ENCODE measurements at regions not wholly inside any gene's neighbourhood (a gene's known extent, or its start where the extent isn't known, plus 50 kb on each side); places are given as distances from the start of the nearest gene placed in this dataset.
A peak's percentile ranks its signal among the peaks of the same experiment; 100 is the strongest.

DNA sequence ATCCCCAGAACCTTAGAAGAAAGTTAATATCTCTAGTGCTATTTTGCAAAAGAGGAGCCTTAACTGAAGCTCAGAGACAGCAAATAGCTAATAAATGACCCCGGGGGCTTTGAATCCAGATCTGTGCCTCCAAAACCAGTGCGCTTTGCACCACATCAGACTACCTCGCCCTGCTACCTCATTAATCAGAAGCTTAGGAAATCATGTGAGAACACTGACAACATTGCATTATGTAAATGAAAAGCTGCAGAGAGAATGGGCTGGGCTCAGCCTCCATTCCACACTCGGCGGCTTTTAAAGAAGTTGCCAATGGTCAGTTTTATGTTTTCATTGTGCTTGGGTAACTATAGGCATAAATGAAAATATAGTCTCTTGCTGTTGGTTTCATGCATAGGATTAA, 54.0 kb upstream of the STMND1 start:
- DNase-seq (ENCODE audit: insufficient read length, low spot score) (no peak), FAIRE-seq (no peak)

GRCh38 chr6:17045581-17046322, 56.1 kb upstream of the STMND1 start:
- FAIRE-seq: no peak
- DNase-seq (ENCODE audit: insufficient read length, low spot score): no peak

DNA sequence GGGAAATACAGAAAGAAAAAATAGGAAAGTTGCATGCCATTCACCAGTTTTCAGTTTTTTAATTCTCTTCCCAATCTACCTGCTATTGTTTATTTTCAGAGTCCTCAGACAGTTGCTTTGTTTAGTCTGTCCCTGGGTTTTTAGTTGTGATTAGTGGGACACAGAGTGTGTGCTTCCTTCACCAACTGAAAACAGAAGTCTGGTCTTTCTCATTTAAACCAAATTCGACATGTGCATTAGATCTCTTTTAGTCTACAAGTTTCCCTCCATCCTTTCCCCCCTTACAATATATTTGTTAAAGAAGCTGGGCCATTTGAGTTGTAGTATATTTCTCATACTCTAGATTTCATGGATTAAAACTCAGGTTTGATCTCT, 58.7 kb upstream of the STMND1 start:
- no peak for FAIRE-seq
- DNase-seq (ENCODE audit: insufficient read length, low spot score): no peak

- FAIRE-seq (no peak), DNase-seq (ENCODE audit: insufficient read length, low spot score) (no peak)
Measured at GRCh38 chr6:17042422-17043147, 59.3 kb upstream of the STMND1 start.

DNA sequence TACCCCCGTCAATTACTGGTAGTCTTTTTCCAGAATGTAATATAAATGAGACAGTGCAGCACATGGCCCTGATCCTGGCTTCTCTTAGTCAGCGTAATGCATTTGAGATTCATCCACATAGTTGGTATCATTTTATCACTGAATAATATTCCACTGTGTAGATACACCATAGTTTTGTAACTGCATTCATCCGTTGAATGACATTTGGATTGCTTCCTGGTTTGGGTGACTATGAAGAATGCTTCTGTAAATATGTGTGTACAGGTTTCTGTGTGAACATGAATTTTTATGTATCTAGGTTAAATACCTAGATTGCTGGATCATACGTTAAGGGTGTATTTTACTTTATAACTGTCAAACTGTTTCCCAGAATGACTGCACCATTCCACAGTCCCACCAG, 62.6 kb upstream of the STMND1 start:
- DNase-seq (ENCODE audit: insufficient read length, low spot score): no peak
- no peak for FAIRE-seq

DNA sequence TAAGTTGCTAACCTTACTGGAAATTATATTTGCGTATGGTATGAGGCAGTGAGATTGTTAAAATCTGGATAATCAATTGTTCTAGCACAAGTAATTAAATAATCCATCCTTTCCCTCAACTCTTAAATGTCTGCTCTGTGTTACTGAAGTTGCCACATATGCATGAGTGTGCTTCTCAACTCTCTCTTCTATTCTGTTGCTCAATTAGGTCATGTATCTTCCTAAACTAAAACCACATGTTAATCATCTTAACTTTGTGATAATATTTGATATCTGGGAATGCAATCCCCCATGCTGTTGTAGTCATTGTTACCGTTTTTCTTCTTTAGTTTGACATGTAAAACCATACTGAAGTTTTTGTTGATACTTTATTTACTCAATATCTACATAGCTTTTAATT, 63.5 kb upstream of the STMND1 start:
- DNase-seq (ENCODE audit: insufficient read length, low spot score) (no peak), FAIRE-seq (no peak)

DNA sequence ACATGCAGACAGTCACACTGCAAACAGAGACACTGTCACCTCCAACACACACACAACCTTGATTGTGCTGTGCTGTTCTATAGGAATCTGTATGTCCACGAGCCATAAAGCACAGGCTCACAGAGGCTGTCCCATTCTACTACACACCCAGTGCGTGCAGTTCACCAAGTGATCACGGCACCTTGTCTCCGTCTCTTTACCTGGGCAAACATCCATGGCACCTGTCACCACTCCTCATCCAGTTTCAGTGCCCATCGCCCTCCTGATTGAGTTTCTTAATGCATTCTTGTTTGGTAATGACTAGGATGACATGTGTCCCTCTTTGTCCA, 65.8 kb upstream of the STMND1 start:
- FAIRE-seq (no peak), DNase-seq (ENCODE audit: insufficient read length, low spot score) (no peak)

GRCh38 chr6:17035257-17036064, 66.4 kb upstream of the STMND1 start:
- no peak for DNase-seq (ENCODE audit: insufficient read length, low spot score)

GRCh38 chr6:17033746-17034145, 68.1 kb upstream of the STMND1 start:
- DNase-seq (ENCODE audit: insufficient read length, low spot score): no peak
- FAIRE-seq: no peak

More at GRCh38 chr6:17035257-17036064, 66.4 kb upstream of the STMND1 start:
- FAIRE-seq: no peak

DNA sequence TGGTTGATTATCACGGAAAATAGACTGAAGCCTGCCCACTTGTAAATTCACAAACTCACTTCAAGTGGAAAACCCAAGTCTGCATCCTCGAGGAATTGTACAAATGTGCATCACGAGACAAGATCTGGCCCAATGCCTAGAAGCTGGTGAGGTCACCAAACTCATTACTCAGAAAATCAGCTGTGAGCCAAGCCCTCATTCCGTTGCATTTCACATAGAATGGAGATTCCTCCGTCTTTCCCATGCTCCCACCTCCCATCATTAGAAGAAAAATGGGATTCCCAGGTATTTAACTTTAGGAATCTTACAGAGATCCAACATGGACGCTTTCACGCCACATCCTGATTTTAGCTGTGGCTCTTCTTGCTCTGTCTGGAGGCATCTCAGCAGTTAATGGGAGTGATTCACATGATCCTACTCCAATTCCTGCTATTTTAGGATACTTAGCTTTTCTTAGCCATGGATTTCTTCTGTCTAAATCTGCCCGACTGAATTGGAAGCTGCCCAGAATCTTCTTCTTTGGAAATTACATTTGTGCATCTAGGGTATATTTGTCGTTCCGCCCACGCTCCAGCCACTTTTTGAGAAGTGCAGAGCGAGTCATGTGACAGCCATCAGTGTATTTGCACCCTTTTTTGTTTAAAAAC, 68.7 kb upstream of the STMND1 start:
- DNase-seq (ENCODE audit: insufficient read length, low spot score) (no peak), FAIRE-seq (no peak)

DNA sequence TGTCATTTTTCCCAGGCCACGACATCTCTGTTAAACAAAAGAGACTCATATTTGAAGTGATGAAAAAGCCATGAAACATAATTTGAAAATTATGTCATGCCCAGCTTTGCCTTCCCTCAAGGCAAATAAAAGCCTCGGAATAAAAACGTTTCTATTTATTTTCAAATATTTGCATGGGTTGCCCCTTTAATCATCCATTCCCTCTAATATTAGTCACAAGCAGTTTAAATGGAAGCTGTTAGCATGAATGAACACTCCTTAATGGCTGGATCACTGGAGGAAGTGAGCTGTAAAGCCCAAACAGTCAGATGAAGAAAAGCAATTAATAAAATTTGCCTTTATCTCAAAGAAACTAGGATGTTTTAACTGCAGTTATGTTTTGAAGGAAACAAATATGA, 69.3 kb upstream of the STMND1 start:
- FAIRE-seq: no peak

GRCh38 chr6:17031961-17032360, 69.9 kb upstream of the STMND1 start:
- DNase-seq (ENCODE audit: insufficient read length, low spot score) (no peak), FAIRE-seq (no peak)

More for the DNA sequence above, 69.3 kb upstream of the STMND1 start:
- DNase-seq (ENCODE audit: insufficient read length, low spot score): no peak

DNA sequence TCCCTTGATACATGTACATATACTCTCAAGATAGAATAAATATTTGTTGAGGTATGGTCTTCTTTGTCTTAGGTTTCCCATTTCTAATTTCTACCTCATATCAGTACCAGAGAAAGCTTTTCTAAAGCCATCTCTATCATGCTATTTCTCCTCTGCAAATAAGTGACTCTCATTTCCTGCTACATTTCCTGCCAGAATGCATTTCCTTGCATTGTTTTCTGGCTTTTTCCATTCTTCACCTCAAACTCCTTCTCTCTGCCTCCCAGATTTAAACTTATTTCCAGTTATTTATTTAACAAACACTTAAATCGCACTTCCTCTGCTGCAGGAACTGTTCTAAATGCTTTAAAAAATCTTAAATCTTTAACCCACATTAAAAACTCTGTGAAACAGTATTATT, 74.4 kb upstream of the STMND1 start:
- FAIRE-seq (no peak), DNase-seq (ENCODE audit: insufficient read length, low spot score) (no peak)

GRCh38 chr6:17022604-17023003, 79.2 kb upstream of the STMND1 start:
- FAIRE-seq: no peak
- no peak for DNase-seq (ENCODE audit: insufficient read length, low spot score)

GRCh38 chr6:17021539-17021889, 80.3 kb upstream of the STMND1 start:
- DNase-seq (ENCODE audit: insufficient read length, low spot score): no peak
- FAIRE-seq: no peak

DNA sequence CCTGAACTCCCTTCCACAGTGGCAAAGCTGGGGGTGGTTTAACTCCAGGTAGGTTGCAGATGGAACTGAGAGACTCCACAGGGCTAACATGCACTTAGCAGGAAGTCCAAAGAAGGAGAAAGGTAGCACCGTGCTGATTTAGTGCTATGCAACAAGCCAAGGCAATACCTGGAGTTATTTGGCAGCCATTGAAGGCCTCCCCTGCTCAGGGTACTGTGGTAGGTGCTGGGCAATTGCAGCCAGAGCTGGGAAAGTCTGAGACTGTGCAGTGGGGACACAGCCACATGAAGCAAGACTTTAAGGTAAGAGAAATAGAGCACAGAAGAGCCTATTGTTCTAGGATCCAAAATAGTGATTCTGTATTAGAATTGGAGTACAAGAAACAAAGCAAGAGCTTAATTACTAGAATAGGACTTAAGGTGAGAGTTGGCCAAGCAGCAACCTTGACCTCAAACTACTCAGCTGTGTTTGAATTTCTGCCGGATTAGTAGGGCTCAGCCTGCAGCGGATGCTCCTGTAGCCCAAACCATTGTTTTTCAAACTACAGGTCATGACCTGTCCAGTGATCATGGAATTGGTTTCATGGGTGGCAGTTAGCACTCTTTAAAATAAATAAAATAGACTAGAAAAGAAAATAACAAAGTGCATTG, 80.8 kb upstream of the STMND1 start:
- DNase-seq (ENCODE audit: insufficient read length, low spot score) (no peak), FAIRE-seq (no peak)

DNA sequence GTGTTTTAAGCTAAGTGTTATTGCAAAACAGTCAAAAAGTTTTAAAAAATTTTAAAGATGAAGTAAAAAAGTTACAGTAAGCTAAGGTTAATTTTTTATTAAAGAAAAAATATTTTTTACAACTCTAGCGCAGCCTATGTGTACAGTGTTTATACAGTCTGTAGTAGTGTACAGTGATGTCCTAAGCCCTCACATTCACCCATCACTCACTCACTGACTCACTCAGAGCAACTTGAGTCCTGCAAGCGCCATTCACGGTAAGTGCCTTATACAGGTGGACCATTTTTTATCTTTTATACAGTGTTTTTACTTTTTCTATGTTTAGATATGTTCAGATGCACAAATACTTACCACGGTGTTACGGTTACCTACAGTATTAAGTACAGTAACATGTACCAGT, 83.4 kb upstream of the STMND1 start:
- FAIRE-seq (no peak), DNase-seq (ENCODE audit: insufficient read length, low spot score) (no peak)

- no peak for FAIRE-seq
- DNase-seq (ENCODE audit: insufficient read length, low spot score): no peak
Measured at GRCh38 chr6:17017416-17017815, 84.4 kb upstream of the STMND1 start.

DNA sequence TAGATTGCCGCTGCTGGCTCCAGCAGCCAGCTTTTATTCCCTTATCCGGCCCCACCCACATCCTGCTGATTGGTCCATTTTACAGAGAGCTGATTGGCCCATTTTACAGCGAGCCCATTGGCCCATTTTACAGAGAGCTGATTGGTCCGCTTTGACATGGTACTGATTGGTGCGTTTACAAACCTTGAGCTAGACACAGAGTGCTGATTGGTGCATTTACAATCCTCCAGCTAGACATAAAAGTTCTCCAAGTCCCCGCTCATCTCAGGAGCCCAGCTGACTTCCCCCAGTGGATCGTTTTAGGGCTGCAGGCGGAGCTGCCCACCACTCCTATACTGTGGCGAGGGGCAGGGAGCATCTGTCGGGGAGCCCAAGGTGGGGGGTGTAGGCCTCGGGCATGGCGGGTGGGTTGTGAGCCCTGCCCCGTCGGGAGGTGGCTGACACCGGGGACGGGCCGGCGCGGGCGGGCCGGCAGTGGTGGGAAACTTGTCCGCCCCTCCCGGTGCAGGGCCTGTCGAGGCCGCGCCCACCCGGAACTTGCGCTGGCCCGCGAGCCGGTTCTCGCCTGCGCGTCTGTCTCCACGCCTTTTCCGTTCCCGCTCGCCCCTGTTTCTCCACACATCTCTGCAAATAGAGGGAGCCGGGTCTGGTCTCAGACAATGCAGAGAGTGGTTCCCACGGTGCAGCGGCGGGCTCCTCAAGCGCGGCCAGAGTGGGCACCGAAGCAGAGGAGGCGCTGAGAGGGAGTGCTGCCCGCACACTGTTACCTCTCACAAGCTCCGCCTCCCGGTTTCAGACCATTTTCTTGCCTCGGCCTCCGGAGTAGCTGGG, 86.1 kb upstream of the STMND1 start:
- DNase-seq (ENCODE audit: insufficient read length, low spot score): no peak
- FAIRE-seq: no peak

DNA sequence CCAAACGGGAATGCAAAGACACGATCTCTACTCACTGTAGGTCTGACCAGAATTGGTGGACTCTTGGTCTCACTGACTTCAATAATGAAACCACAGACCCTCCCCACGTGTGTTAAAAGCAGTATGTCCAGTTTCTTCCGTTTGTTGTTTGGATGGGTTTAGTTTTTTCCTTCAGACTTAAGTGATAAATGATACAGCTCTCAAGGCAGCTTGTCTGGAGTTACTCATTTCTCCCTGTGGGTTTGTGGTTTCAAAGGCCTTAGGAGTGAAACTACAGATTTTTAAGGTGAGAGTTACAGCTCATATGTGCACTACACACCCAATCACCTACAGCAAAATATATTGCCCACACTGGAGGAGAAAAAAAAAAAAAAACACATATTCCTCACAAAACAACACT, 86.7 kb upstream of the STMND1 start:
- DNase-seq (ENCODE audit: insufficient read length, low spot score): peak; percentile 28
- FAIRE-seq: peak; percentile 26

All from GM19239 (cell line).